ENCODE measurements at regions not wholly inside any gene's neighbourhood (a gene's known extent, or its start where the extent isn't known, plus 50 kb on each side); places are given as distances from the start of the nearest gene placed in this dataset.
"Not testable (repeated sequence)": the region's sequence is repeated elsewhere in the genome, so short reads cannot be mapped to it uniquely, and the experiment has no call there.

DNA sequence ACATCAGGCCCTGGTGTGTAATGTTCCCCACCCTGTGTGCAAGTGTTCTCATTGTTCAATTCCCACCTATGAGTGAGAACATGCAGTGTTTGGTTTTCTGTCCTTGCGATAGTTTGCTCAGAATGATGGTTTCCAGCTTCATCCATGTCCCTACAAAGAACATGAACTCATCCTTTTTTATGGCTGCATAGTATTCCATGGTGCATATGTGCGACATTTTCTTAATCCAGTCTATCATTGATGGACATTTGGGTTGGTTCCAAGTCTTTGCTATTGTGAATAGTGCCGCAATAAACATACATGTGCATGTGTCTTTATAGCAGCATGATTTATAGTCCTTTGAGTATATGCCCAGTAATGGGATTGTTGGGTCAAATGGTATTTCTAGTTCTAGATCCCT, 60.5 kb upstream of the PSME4 start:
- TF ChIP-seq EZH2 (IDR thresholded peaks at IDR 0.05; ENCODE audit: borderline replicate concordance, low read length): not testable (repeated sequence)
- TF ChIP-seq, protein P1, sequence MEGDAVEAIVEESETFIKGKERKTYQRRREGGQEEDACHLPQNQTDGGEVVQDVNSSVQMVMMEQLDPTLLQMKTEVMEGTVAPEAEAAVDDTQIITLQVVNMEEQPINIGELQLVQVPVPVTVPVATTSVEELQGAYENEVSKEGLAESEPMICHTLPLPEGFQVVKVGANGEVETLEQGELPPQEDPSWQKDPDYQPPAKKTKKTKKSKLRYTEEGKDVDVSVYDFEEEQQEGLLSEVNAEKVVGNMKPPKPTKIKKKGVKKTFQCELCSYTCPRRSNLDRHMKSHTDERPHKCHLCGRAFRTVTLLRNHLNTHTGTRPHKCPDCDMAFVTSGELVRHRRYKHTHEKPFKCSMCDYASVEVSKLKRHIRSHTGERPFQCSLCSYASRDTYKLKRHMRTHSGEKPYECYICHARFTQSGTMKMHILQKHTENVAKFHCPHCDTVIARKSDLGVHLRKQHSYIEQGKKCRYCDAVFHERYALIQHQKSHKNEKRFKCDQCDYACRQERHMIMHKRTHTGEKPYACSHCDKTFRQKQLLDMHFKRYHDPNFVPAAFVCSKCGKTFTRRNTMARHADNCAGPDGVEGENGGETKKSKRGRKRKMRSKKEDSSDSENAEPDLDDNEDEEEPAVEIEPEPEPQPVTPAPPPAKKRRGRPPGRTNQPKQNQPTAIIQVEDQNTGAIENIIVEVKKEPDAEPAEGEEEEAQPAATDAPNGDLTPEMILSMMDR (conservative IDR thresholded peaks at IDR 0.05 in 1 of 2, IDR thresholded peaks at IDR 0.05 in 1 of 2; ENCODE audit: extremely low read depth in 1 of 2, insufficient read depth in 1 of 2, low read depth in 1 of 2, low read length in 2 of 2): not testable (repeated sequence)
